K562 (cell line): ENCODE measurements at regions not wholly inside any gene's neighbourhood (a gene's known extent, or its start where the extent isn't known, plus 50 kb on each side); places are given as distances from the start of the nearest gene placed in this dataset.

Source experiments
- ATAC-seq: fragments of 200-7000 bp; cut with Tn5 transposase; 3 replicates; pipeline ENCODE4 v1.9.1; 2020; ENCODE audit warnings: moderate library complexity
- BruUV-seq: library from RNA; stranded (reverse); fragments of 400-500 nt; replicated peaks from 2 replicates; lab custom pipeline; 2021; lab: Mats Ljungman, UMichigan
- CTCF ChIA-PET: fragments of 300-600 bp; formaldehyde crosslinking; extraction: SDS; loops from one replicate; lab custom pipeline; 2021; ENCODE audit warnings: low intra/inter-chr PET ratio; lab: Yijun Ruan, JAX
- POLR2A ChIA-PET: fragments of 300-600, 350-650 bp; sonication (Branson Sonifier 250); formaldehyde crosslinking; extraction: SDS; loops from one replicate; lab custom pipeline; 2021; ENCODE audit warnings: antibody characterized with exemption, inconsistent platforms; lab: Yijun Ruan, JAX
- DNase-seq, 4 experiments: peaks; one replicate each; pipeline versions ENCODE4 v3.0.0 to v3.0.0-alpha.2; 2011 to 2018; ENCODE audit warnings: low spot score in 3 of 4, mixed read lengths in 3 of 4; ENCODE audit errors: extremely low read depth in 1 of 4
- FAIRE-seq: peaks from 2 replicates; lab custom pipeline; 2011; peaks lifted over from hg19 to GRCh38; lab: Jason Lieb, UNC
- H2AFZ ChIP-seq: 2 replicates; pipeline ENCODE4 v1.6.0; 2011; ENCODE audit warnings: low read depth, low read length, control low read depth, inconsistent platforms
- H3K27ac ChIP-seq: fragments of 200-600 bp; 3 replicates; pipeline ENCODE4 v1.8.0; 2011; ENCODE audit warnings: low read depth, mild to moderate bottlenecking, control low read depth, inconsistent platforms, low read length, moderate library complexity, mixed read lengths; ENCODE audit errors: extremely low read depth
- H3K27me3 ChIP-seq, 2 experiments: fragments of 300-600 bp in 1 of 2; 2 replicates in 1 of 2; 3 replicates in 1 of 2; pipeline versions ENCODE4 v1.6.0 to v1.8.0; 2011; ENCODE audit warnings: inconsistent platforms in 2 of 2, low read length in 2 of 2, mild to moderate bottlenecking in 1 of 2, mixed read lengths in 1 of 2, moderate library complexity in 1 of 2; ENCODE audit not compliant: control insufficient read depth in 2 of 2, insufficient read depth in 2 of 2
- H3K36me3 ChIP-seq: fragments of 300-600 bp; 3 replicates; pipeline ENCODE4 v1.8.0; 2011; ENCODE audit warnings: mild to moderate bottlenecking, low read length, inconsistent platforms; ENCODE audit not compliant: control insufficient read depth, insufficient read depth
- H3K4me1 ChIP-seq, 2 experiments: fragments of 200-600 bp in 1 of 2; replicated peaks in 1 of 2; 2 replicates in 1 of 2; 3 replicates in 1 of 2; pipeline versions ENCODE4 v1.5.1 to v1.8.0; 2011; ENCODE audit warnings: inconsistent platforms in 2 of 2, low read length in 2 of 2, mild to moderate bottlenecking in 1 of 2, mixed read lengths in 1 of 2, moderate library complexity in 1 of 2; ENCODE audit not compliant: control insufficient read depth in 2 of 2, insufficient read depth in 2 of 2
- H3K4me2 ChIP-seq: 2 replicates; pipeline ENCODE4 v1.6.1; 2011; ENCODE audit warnings: low read length, control low read depth, inconsistent platforms, mixed read lengths; ENCODE audit not compliant: insufficient read depth
- H3K4me3 ChIP-seq: fragments of 200-600 bp; sonication (generic), shearing (Covaris generic); 2 replicates; pipeline ENCODE4 v1.5.1; 2016; ENCODE audit warnings: control low read depth, inconsistent platforms
- H3K79me2 ChIP-seq: fragments of 200-600 bp; 3 replicates; pipeline ENCODE4 v1.8.0; 2011; ENCODE audit warnings: low read length, inconsistent platforms; ENCODE audit not compliant: control insufficient read depth, insufficient read depth
- H3K9ac ChIP-seq, 2 experiments: 2 replicates each; pipeline versions ENCODE4 v1.6.0 to v1.6.1; 2011; ENCODE audit warnings: low read depth in 2 of 2, low read length in 2 of 2, control low read depth in 1 of 2, inconsistent platforms in 1 of 2, mild to moderate bottlenecking in 1 of 2, mixed read lengths in 1 of 2; ENCODE audit not compliant: insufficient read depth in 1 of 2
- H3K9me1 ChIP-seq: one replicate; pipeline ENCODE4 v1.6.0; 2011; ENCODE audit warnings: inconsistent platforms, mild to moderate bottlenecking, low read length, moderate library complexity; ENCODE audit not compliant: control insufficient read depth, insufficient read depth
- H3K9me3 ChIP-seq: replicated peaks from 2 replicates; pipeline ENCODE4 v1.5.1; 2011; ENCODE audit warnings: low read depth, low read length, inconsistent platforms; ENCODE audit not compliant: control insufficient read depth, insufficient read depth
- H4K20me1 ChIP-seq: replicated peaks from 2 replicates; pipeline ENCODE4 v1.6.1; 2011; ENCODE audit warnings: low read length, inconsistent platforms, mixed read lengths; ENCODE audit not compliant: control insufficient read depth, insufficient read depth
- ATF4 ChIP-seq: fragments of 450-650 bp; formaldehyde crosslinking; IDR thresholded peaks from 2 replicates; pipeline ENCODE4 v1.4.0; 2022; ENCODE audit warnings: mild to moderate bottlenecking, moderate library complexity
- C11orf30 ChIP-seq: fragments of 450-650 bp; IDR thresholded peaks from 2 replicates; pipeline ENCODE4 v1.6.1; 2016; ENCODE audit warnings: low read depth, mild to moderate bottlenecking
- E2F1 ChIP-seq: sonication (generic); formaldehyde crosslinking; IDR thresholded peaks from 2 replicates; pipeline ENCODE4 v1.8.1; 2023; ENCODE audit warnings: mild to moderate bottlenecking, missing genetic modification reagents, moderate library complexity
- ILF3 ChIP-seq: fragments of 450-650 bp; IDR thresholded peaks from 2 replicates; pipeline ENCODE4 v1.6.1; 2018; ENCODE audit warnings: antibody characterized with exemption, mild to moderate bottlenecking, moderate library complexity, borderline replicate concordance
- TEAD1 ChIP-seq, 2 experiments: fragments of 450-650 bp in 1 of 2; sonication (generic) in 1 of 2; formaldehyde crosslinking; IDR thresholded peaks; 2 replicates each; pipeline versions ENCODE4 v1.4.0 to v1.8.0; 2020 to 2022; ENCODE audit warnings: mild to moderate bottlenecking in 2 of 2, missing genetic modification reagents in 1 of 2
- ZNF384 ChIP-seq: IDR thresholded peaks from 2 replicates; pipeline ENCODE4 v1.6.1; 2012; ENCODE audit warnings: low read depth, low read length, improper control_type of control experiment
- WGBS: fragments of 100-300 bp; shearing (Covaris generic); methylation state at CpG from one replicate; pipeline ENCODE4 v1.1.6; 2016; ENCODE audit warnings: low coverage, mixed read lengths; ENCODE audit not compliant: insufficient coverage; ENCODE audit errors: missing lambda C conversion rate; 5-methylcytosine and 5-hydroxymethylcytosine counted together
- in situ Hi-C: fragments of 300-500 bp; cut with MboI; formaldehyde crosslinking; loops from 4 replicates; pipeline ENCODE4 v1.15.0; 2018; ENCODE audit warnings: inconsistent platforms, mixed read lengths
- intact Hi-C: fragments of 100-400 bp; cut with micrococcal nuclease; formaldehyde crosslinking; loops from 2 replicates; pipeline ENCODE4 v1.14.2; 2022
- TF ChIP-seq, protein P1 (sequence below): sonication (generic); formaldehyde crosslinking; IDR thresholded peaks from 2 replicates; pipeline ENCODE4 v1.8.0; 2023; ENCODE audit warnings: mild to moderate bottlenecking, missing genetic modification reagents
- TF ChIP-seq, protein P2 (sequence below), 3 experiments: IDR thresholded peaks in 2 of 3; conservative IDR thresholded peaks in 1 of 3; 2 replicates each; pipeline ENCODE4 v1.5.1; 2011 to 2012; ENCODE audit warnings: low read length in 3 of 3, mild to moderate bottlenecking in 3 of 3, control low read depth in 2 of 3, improper control_type of control experiment in 1 of 3, inconsistent platforms in 1 of 3, low read depth in 1 of 3, mixed read lengths in 1 of 3, moderate library complexity in 1 of 3; ENCODE audit not compliant: insufficient read depth in 2 of 3
- TF ChIP-seq, protein P3 (sequence below): fragments of 450-650 bp; IDR thresholded peaks from 2 replicates; pipeline ENCODE4 v1.6.1; 2016; ENCODE audit warnings: mild to moderate bottlenecking

DNA sequence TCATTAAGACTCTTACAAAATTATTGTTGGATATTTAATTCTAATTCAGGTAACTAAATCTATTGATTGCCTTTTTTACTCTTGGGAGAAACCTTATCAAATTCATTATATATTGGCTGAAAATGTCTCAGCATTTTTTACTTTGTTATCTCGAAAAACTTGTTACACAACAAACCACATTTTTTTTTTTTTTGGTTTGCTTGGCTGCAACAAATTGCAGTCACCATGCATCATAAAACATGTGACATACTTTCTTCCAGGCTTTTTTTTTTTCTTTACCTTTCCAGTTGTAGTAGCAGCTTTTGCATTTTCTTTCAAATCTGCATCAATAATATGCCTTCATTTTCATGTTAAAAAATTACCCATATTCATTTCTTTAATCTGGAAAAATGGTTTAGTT lies 186.7 kb downstream of the TDRD15 start:
- no TSS peak for BruUV-seq
- FAIRE-seq = no peak
- no peaks in the 10 kb centered on the region for H4K20me1 ChIP-seq
- DNase-seq = no peak
- no peaks in the 10 kb centered on the region for H3K9me3 ChIP-seq
- ChIA-PET CTCF (no interaction called here), POLR2A (no interaction called here)
- H3K4me3 ChIP-seq = no peak overlapping the region
- H3K27me3 ChIP-seq = no peaks in the 10 kb centered on the region; a peak in 1 of 5 replicates
- no peak overlapping the region for H3K9ac ChIP-seq
- intact Hi-C loops = loop anchor here (10.0 kb wide), 1 partner anchor 646 kb away; the partner anchor contains the start of gene GDF7
- no peak overlapping the region for H3K27ac ChIP-seq
- H3K9me1 ChIP-seq = no peaks in the 10 kb centered on the region
- no peaks in the 10 kb centered on the region for H3K79me2 ChIP-seq
- no peak overlapping the region for H2AFZ ChIP-seq
- H3K4me1 ChIP-seq = no peaks in the 10 kb centered on the region
- H3K36me3 ChIP-seq = no peaks in the 10 kb centered on the region
- in situ Hi-C loops = no loop called here
- ATAC-seq = no peak
- 0% methylated on average over 1 of the region's 1 CpG for WGBS
- no peak overlapping the region for H3K4me2 ChIP-seq
- no peak for TF ChIP-seq E2F1 (CRISPR knock-in tag)
- TF ChIP-seq, protein P1, sequence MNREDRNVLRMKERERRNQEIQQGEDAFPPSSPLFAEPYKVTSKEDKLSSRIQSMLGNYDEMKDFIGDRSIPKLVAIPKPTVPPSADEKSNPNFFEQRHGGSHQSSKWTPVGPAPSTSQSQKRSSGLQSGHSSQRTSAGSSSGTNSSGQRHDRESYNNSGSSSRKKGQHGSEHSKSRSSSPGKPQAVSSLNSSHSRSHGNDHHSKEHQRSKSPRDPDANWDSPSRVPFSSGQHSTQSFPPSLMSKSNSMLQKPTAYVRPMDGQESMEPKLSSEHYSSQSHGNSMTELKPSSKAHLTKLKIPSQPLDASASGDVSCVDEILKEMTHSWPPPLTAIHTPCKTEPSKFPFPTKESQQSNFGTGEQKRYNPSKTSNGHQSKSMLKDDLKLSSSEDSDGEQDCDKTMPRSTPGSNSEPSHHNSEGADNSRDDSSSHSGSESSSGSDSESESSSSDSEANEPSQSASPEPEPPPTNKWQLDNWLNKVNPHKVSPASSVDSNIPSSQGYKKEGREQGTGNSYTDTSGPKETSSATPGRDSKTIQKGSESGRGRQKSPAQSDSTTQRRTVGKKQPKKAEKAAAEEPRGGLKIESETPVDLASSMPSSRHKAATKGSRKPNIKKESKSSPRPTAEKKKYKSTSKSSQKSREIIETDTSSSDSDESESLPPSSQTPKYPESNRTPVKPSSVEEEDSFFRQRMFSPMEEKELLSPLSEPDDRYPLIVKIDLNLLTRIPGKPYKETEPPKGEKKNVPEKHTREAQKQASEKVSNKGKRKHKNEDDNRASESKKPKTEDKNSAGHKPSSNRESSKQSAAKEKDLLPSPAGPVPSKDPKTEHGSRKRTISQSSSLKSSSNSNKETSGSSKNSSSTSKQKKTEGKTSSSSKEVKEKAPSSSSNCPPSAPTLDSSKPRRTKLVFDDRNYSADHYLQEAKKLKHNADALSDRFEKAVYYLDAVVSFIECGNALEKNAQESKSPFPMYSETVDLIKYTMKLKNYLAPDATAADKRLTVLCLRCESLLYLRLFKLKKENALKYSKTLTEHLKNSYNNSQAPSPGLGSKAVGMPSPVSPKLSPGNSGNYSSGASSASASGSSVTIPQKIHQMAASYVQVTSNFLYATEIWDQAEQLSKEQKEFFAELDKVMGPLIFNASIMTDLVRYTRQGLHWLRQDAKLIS (CRISPR knock-in tag) = no peak
- TF ChIP-seq C11orf30 = no peak
- TF ChIP-seq, protein P2, sequence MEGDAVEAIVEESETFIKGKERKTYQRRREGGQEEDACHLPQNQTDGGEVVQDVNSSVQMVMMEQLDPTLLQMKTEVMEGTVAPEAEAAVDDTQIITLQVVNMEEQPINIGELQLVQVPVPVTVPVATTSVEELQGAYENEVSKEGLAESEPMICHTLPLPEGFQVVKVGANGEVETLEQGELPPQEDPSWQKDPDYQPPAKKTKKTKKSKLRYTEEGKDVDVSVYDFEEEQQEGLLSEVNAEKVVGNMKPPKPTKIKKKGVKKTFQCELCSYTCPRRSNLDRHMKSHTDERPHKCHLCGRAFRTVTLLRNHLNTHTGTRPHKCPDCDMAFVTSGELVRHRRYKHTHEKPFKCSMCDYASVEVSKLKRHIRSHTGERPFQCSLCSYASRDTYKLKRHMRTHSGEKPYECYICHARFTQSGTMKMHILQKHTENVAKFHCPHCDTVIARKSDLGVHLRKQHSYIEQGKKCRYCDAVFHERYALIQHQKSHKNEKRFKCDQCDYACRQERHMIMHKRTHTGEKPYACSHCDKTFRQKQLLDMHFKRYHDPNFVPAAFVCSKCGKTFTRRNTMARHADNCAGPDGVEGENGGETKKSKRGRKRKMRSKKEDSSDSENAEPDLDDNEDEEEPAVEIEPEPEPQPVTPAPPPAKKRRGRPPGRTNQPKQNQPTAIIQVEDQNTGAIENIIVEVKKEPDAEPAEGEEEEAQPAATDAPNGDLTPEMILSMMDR (IDR thresholded peaks at IDR 0.05 in 2 of 3, conservative IDR thresholded peaks at IDR 0.05 in 1 of 3; ENCODE audit: insufficient read depth in 2 of 3, low read depth in 1 of 3, low read length in 3 of 3) = no peak
- TF ChIP-seq TEAD1 (CRISPR knock-in tag; IDR thresholded peaks at IDR 0.05) = no peak
- TF ChIP-seq ZNF384 = peak; percentile 62; the same call in 1 of the 2 replicates
- no peak for TF ChIP-seq ILF3
- TF ChIP-seq, protein P3, sequence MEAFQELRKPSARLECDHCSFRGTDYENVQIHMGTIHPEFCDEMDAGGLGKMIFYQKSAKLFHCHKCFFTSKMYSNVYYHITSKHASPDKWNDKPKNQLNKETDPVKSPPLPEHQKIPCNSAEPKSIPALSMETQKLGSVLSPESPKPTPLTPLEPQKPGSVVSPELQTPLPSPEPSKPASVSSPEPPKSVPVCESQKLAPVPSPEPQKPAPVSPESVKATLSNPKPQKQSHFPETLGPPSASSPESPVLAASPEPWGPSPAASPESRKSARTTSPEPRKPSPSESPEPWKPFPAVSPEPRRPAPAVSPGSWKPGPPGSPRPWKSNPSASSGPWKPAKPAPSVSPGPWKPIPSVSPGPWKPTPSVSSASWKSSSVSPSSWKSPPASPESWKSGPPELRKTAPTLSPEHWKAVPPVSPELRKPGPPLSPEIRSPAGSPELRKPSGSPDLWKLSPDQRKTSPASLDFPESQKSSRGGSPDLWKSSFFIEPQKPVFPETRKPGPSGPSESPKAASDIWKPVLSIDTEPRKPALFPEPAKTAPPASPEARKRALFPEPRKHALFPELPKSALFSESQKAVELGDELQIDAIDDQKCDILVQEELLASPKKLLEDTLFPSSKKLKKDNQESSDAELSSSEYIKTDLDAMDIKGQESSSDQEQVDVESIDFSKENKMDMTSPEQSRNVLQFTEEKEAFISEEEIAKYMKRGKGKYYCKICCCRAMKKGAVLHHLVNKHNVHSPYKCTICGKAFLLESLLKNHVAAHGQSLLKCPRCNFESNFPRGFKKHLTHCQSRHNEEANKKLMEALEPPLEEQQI = no peak
- peak; percentile 38; the same call in 1 of the 2 replicates for TF ChIP-seq ATF4 (CRISPR knock-in tag)
